ENCODE measurements at regions not wholly inside any gene's neighbourhood (a gene's known extent, or its start where the extent isn't known, plus 50 kb on each side); places are given as distances from the start of the nearest gene placed in this dataset.

DNA sequence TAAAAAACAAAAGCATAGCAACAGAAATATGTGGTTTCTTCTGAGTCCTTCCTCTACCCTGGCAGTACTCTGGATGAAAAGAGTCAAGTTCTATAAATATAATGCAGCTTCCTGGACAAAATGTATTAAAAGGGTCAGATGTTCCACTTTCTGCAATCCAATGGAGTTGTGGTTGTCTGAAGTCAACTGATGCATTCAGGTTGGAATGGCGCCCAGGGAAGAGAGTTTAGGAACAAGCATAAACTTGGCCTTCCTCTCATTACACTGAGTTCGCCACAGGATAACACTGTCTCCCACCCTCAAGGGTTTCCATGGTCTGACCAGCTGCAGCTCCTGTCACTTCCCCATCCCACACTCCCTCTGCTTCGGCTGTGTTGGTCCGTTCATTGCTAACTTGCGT, 66.4 kb downstream of the PLEKHG1 start:
- Histone ChIP-seq H3K79me2 (ENCODE audit: insufficient read depth, low read length) (no peaks in the 10 kb centered on the region), H3K9ac (ENCODE audit: low read length) (no peak overlapping the region), H3K4me2 (ENCODE audit: low read depth, low read length, poor library complexity, severe bottlenecking) (no peak overlapping the region)

DNA sequence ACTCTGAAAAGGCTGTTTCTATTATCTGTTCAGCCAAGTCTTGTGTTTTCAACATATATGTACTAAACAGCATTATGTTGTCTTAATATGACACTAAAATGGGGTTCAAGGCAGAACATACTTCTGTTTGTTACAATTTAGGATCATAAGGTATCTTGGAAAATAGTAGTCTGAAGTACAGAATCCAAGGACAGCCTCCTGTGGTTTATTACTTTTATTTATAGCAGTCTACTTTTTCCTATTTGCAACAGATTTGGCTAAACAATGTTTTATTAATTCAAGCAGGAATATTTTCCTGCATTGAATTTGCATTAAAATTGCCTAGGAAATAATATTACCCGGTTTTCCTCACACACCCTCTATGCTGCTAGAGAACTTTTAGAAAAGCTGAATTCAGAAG, 67.7 kb downstream of the PLEKHG1 start:
- no peak overlapping the region for H3K4me2 ChIP-seq (ENCODE audit: low read depth, low read length, poor library complexity, severe bottlenecking)
- TF ChIP-seq EZH2phosphoT487 (conservative IDR thresholded peaks at IDR 0.05; ENCODE audit: low read length): no peak
- H3K9ac ChIP-seq (ENCODE audit: low read length): no peak overlapping the region
- no peaks in the 10 kb centered on the region for H3K27me3 ChIP-seq (ENCODE audit: low read length)
- H2AFZ ChIP-seq (ENCODE audit: low read depth, low read length, severe bottlenecking): no peak overlapping the region
- no peaks in the 10 kb centered on the region for H3K9me2 ChIP-seq (replicated peaks; ENCODE audit: insufficient read depth, low read length)
- no peaks in the 10 kb centered on the region for H3K36me3 ChIP-seq (ENCODE audit: low read length)
- H3K27ac ChIP-seq (ENCODE audit: low read depth, low read length): no peak overlapping the region
- no peak overlapping the region for H3K4me3 ChIP-seq (ENCODE audit: insufficient read depth, low read length, poor library complexity, severe bottlenecking)
- no peaks in the 10 kb centered on the region for H3K9me3 ChIP-seq (ENCODE audit: insufficient read depth, low read length)
- H3K79me2 ChIP-seq (ENCODE audit: insufficient read depth, low read length): no peaks in the 10 kb centered on the region
- no peaks in the 10 kb centered on the region for H4K20me1 ChIP-seq (ENCODE audit: low read depth, low read length)
- H3F3A ChIP-seq (ENCODE audit: insufficient read depth): no peaks in the 10 kb centered on the region

More for the DNA sequence above, 66.4 kb downstream of the PLEKHG1 start:
- Histone ChIP-seq H3K36me3 (ENCODE audit: low read length) (no peaks in the 10 kb centered on the region), H3K4me3 (ENCODE audit: insufficient read depth, low read length, poor library complexity, severe bottlenecking) (no peak overlapping the region), H3K9me3 (ENCODE audit: insufficient read depth, low read length) (no peaks in the 10 kb centered on the region), H3K27ac (ENCODE audit: low read depth, low read length) (no peak overlapping the region), H3K27me3 (ENCODE audit: low read length) (no peaks in the 10 kb centered on the region), H3K9me2 (replicated peaks; ENCODE audit: insufficient read depth, low read length) (no peaks in the 10 kb centered on the region), H2AFZ (ENCODE audit: low read depth, low read length, severe bottlenecking) (no peak overlapping the region), H4K20me1 (ENCODE audit: low read depth, low read length) (no peaks in the 10 kb centered on the region), H3F3A (ENCODE audit: insufficient read depth) (no peaks in the 10 kb centered on the region)
- TF ChIP-seq EZH2phosphoT487 (conservative IDR thresholded peaks at IDR 0.05; ENCODE audit: low read length): no peak
- TF ChIP-seq, protein P1, sequence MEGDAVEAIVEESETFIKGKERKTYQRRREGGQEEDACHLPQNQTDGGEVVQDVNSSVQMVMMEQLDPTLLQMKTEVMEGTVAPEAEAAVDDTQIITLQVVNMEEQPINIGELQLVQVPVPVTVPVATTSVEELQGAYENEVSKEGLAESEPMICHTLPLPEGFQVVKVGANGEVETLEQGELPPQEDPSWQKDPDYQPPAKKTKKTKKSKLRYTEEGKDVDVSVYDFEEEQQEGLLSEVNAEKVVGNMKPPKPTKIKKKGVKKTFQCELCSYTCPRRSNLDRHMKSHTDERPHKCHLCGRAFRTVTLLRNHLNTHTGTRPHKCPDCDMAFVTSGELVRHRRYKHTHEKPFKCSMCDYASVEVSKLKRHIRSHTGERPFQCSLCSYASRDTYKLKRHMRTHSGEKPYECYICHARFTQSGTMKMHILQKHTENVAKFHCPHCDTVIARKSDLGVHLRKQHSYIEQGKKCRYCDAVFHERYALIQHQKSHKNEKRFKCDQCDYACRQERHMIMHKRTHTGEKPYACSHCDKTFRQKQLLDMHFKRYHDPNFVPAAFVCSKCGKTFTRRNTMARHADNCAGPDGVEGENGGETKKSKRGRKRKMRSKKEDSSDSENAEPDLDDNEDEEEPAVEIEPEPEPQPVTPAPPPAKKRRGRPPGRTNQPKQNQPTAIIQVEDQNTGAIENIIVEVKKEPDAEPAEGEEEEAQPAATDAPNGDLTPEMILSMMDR (IDR thresholded peaks at IDR 0.05; ENCODE audit: insufficient read depth, low read length, poor library complexity, severe bottlenecking): no peak

DNA sequence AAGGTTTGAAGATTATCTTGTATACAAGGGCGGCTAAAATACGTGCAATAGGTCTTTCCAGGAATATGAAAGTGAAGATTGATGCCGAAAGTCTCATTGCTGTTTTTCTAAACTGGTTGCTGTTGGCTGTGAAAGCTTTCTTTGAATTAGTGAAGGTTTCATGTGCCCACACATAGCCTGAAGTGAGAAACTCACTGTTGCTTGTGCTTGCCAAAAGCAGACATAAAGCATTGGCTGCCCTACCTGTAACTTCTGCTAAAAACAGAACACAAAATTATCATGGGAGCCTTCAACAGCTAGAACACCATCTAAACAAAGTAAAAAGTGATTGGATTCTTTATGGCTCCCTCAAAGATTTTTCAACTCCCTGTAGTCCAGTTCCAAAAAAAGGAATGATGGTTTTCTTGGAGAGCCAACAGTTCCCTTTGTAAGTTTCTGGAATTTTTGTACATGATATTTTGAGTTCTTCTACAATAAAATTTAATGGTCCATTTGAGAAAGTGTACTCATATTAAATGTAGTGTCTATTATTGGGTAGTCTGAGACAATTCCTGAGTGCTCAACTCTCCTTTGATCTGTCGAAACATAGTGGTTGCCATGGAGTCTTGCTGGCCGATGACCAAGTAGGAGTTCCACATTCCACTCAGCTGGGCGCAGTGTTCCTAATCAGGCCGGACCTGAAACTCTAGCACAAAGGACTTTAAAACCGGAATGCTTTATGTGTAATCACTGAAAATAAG, 68.5 kb downstream of the PLEKHG1 start:
- Histone ChIP-seq H3K9me3 (ENCODE audit: insufficient read depth, low read length) (no peaks in the 10 kb centered on the region), H3K79me2 (ENCODE audit: insufficient read depth, low read length) (no peaks in the 10 kb centered on the region), H3K4me2 (ENCODE audit: low read depth, low read length, poor library complexity, severe bottlenecking) (no peak overlapping the region), H3K36me3 (ENCODE audit: low read length) (no peaks in the 10 kb centered on the region), H4K20me1 (ENCODE audit: low read depth, low read length) (no peaks in the 10 kb centered on the region), H3K9me2 (replicated peaks; ENCODE audit: insufficient read depth, low read length) (no peaks in the 10 kb centered on the region), H3K27me3 (ENCODE audit: low read length) (no peaks in the 10 kb centered on the region), H3F3A (ENCODE audit: insufficient read depth) (no peaks in the 10 kb centered on the region), H3K4me3 (ENCODE audit: insufficient read depth, low read length, poor library complexity, severe bottlenecking) (no peak overlapping the region), H2AFZ (ENCODE audit: low read depth, low read length, severe bottlenecking) (no peak overlapping the region), H3K9ac (ENCODE audit: low read length) (no peak overlapping the region), H3K27ac (ENCODE audit: low read depth, low read length) (no peak overlapping the region)
- no peak for TF ChIP-seq EZH2phosphoT487 (conservative IDR thresholded peaks at IDR 0.05; ENCODE audit: low read length)
- TF ChIP-seq, protein P1 (IDR thresholded peaks at IDR 0.05; ENCODE audit: insufficient read depth, low read length, poor library complexity, severe bottlenecking): no peak

DNA sequence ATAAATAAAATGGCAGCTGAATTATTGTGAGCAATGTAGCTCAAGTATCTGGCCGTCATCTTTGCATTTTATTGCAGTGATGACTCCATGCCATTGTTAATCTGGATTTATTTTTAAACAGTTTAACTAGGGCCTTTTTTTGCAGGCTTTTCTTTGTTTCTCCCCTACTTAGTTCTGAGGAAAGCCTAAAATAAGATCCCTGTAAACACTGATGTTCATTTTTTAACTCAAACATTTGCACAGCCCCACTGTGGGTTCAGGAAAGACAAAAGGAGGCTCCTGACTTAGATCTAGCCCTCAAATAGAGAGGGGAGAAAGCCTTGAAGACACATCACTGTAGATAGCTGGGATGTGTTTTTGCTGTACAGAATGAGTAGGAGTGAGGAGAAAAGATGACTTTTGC, 69.2 kb downstream of the PLEKHG1 start:
- H3K36me3 ChIP-seq (ENCODE audit: low read length): no peaks in the 10 kb centered on the region
- no peak for TF ChIP-seq EZH2phosphoT487 (conservative IDR thresholded peaks at IDR 0.05; ENCODE audit: low read length)
- TF ChIP-seq, protein P1 (IDR thresholded peaks at IDR 0.05; ENCODE audit: insufficient read depth, low read length, poor library complexity, severe bottlenecking): no peak
- no peaks in the 10 kb centered on the region for H4K20me1 ChIP-seq (ENCODE audit: low read depth, low read length)
- no peaks in the 10 kb centered on the region for H3F3A ChIP-seq (ENCODE audit: insufficient read depth)
- no peaks in the 10 kb centered on the region for H3K9me3 ChIP-seq (ENCODE audit: insufficient read depth, low read length)
- no peak overlapping the region for H3K9ac ChIP-seq (ENCODE audit: low read length)
- H3K27ac ChIP-seq (ENCODE audit: low read depth, low read length): no peak overlapping the region
- H3K27me3 ChIP-seq (ENCODE audit: low read length): no peaks in the 10 kb centered on the region
- H2AFZ ChIP-seq (ENCODE audit: low read depth, low read length, severe bottlenecking): no peak overlapping the region
- no peaks in the 10 kb centered on the region for H3K79me2 ChIP-seq (ENCODE audit: insufficient read depth, low read length)
- H3K4me3 ChIP-seq (ENCODE audit: insufficient read depth, low read length, poor library complexity, severe bottlenecking): no peak overlapping the region
- no peaks in the 10 kb centered on the region for H3K9me2 ChIP-seq (replicated peaks; ENCODE audit: insufficient read depth, low read length)
- H3K4me2 ChIP-seq (ENCODE audit: low read depth, low read length, poor library complexity, severe bottlenecking): no peak overlapping the region

Measured in SU-DHL-6 (cell line).